HEK293 (cell line): ENCODE measurements at regions not wholly inside any gene's neighbourhood (a gene's known extent, or its start where the extent isn't known, plus 50 kb on each side); places are given as distances from the start of the nearest gene placed in this dataset.
A peak's percentile ranks its signal among the peaks of the same experiment; 100 is the strongest.

Experiments
- CTCF ChIA-PET: fragments of 350-600 bp; formaldehyde crosslinking; extraction: SDS; loops from one replicate; lab custom pipeline; 2021; ENCODE audit warnings: antibody characterized with exemption; lab: Yijun Ruan, JAX
- POLR2A ChIA-PET: fragments of 300-600 bp; formaldehyde crosslinking; extraction: SDS; loops from one replicate; lab custom pipeline; 2020; ENCODE audit warnings: antibody characterized with exemption, inconsistent platforms; lab: Yijun Ruan, JAX
- H3K27ac ChIP-seq: fragments of 200-500 bp; sonication (Bioruptor generic); 2 replicates; pipeline ENCODE4 v1.5.1; 2014; ENCODE audit warnings: low read depth, low read length, control low read depth, inconsistent platforms; ENCODE audit errors: extremely low read depth
- H3K36me3 ChIP-seq, 2 experiments: fragments of 200-500 bp in 1 of 2; sonication (Bioruptor generic) in 1 of 2; 1 replicate in 1 of 2; 2 replicates in 1 of 2; pipeline ENCODE4 v1.5.1; 2014 to 2017; ENCODE audit warnings: inconsistent platforms in 2 of 2, low read length in 2 of 2; ENCODE audit not compliant: control insufficient read depth in 2 of 2, insufficient read depth in 1 of 2
- H3K4me1 ChIP-seq: fragments of 200-500 bp; sonication (Bioruptor generic); 2 replicates; pipeline ENCODE4 v1.5.1; 2014; ENCODE audit warnings: mild to moderate bottlenecking, low read length, inconsistent platforms; ENCODE audit not compliant: control insufficient read depth, insufficient read depth
- H3K4me3 ChIP-seq: 2 replicates; pipeline ENCODE4 v1.5.1; 2011; ENCODE audit warnings: low read depth, mild to moderate bottlenecking, control low read depth, low read length, moderate library complexity
- H3K9me3 ChIP-seq: fragments of 200-500 bp; sonication (Bioruptor generic); 2 replicates; pipeline ENCODE4 v1.5.1; 2014; ENCODE audit warnings: low read depth, low read length, inconsistent platforms; ENCODE audit not compliant: control insufficient read depth, insufficient read depth
- GLIS1 ChIP-seq: fragments of 450-650 bp; formaldehyde crosslinking; IDR thresholded peaks from 2 replicates; pipeline ENCODE4 v1.5.1; 2016; ENCODE audit warnings: missing biosample characterization, missing genetic modification characterization
- ZBTB17 ChIP-seq: fragments of 450-650 bp; formaldehyde crosslinking; IDR thresholded peaks from 2 replicates; pipeline ENCODE4 v1.5.1; 2016; ENCODE audit warnings: missing biosample characterization, missing genetic modification characterization
- ZNF24 ChIP-seq: fragments of 450-650 bp; formaldehyde crosslinking; IDR thresholded peaks from 2 replicates; pipeline ENCODE4 v1.5.1; 2016; ENCODE audit warnings: missing biosample characterization, missing genetic modification characterization
- ZNF324 ChIP-seq: fragments of 450-650 bp; formaldehyde crosslinking; IDR thresholded peaks from 2 replicates; pipeline ENCODE4 v1.5.1; 2016; ENCODE audit warnings: missing biosample characterization, missing genetic modification characterization
- ZNF423 ChIP-seq: fragments of 450-650 bp; formaldehyde crosslinking; IDR thresholded peaks from 2 replicates; pipeline ENCODE4 v1.5.1; 2016; ENCODE audit warnings: missing biosample characterization, missing genetic modification characterization
- ZNF549 ChIP-seq: fragments of 450-650 bp; IDR thresholded peaks from 2 replicates; pipeline ENCODE4 v1.5.1; 2018; ENCODE audit warnings: missing biosample characterization, missing genetic modification characterization, mild to moderate bottlenecking, inconsistent platforms, moderate library complexity
- ZNF600 ChIP-seq: fragments of 450-650 bp; formaldehyde crosslinking; IDR thresholded peaks from 2 replicates; pipeline ENCODE4 v1.5.1; 2016; ENCODE audit warnings: missing biosample characterization, missing genetic modification characterization
- ZNF707 ChIP-seq: fragments of 450-650 bp; formaldehyde crosslinking; IDR thresholded peaks from 2 replicates; pipeline ENCODE4 v1.5.1; 2016; ENCODE audit warnings: missing biosample characterization, missing genetic modification characterization
- TF ChIP-seq, protein P1 (sequence below): fragments of 450-650 bp; formaldehyde crosslinking; IDR thresholded peaks from 2 replicates; pipeline ENCODE4 v1.5.1; 2016; ENCODE audit warnings: missing biosample characterization, missing genetic modification characterization
- TF ChIP-seq, protein P2 (sequence below): fragments of 450-650 bp; formaldehyde crosslinking; IDR thresholded peaks from 2 replicates; pipeline ENCODE4 v1.5.1; 2016; ENCODE audit warnings: missing biosample characterization, missing genetic modification characterization
- TF ChIP-seq, protein P3 (sequence below): fragments of 450-650 bp; formaldehyde crosslinking; IDR thresholded peaks from 2 replicates; pipeline ENCODE4 v1.5.1; 2016; ENCODE audit warnings: missing biosample characterization, missing genetic modification characterization
- TF ChIP-seq, protein P4 (sequence below): fragments of 450-650 bp; formaldehyde crosslinking; IDR thresholded peaks from 2 replicates; pipeline ENCODE4 v1.5.1; 2016; ENCODE audit warnings: missing biosample characterization, missing genetic modification characterization

DNA sequence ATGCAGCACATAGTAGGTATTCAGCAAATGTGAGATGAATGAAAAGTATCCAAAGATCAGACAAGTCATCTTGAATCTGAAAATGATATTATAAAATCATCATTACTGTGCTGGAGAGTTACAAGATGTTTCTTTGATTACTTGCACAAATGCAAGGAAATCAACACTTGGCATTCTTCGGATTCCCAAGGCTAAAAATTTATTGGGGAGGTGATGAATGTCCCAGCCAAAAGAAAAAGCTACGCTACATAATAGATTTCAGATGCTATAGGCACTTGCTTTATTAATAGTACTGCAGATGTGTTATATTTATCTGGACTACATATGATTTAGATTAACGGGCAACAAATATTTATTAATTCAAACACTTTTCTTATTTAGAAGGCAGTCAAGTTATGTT, 286.7 kb upstream of the TENM3 start (continued):
- TF ChIP-seq ZNF324 (no peak), ZNF24 (tag by site-specific recombination) (no peak)
- TF ChIP-seq, protein P1, sequence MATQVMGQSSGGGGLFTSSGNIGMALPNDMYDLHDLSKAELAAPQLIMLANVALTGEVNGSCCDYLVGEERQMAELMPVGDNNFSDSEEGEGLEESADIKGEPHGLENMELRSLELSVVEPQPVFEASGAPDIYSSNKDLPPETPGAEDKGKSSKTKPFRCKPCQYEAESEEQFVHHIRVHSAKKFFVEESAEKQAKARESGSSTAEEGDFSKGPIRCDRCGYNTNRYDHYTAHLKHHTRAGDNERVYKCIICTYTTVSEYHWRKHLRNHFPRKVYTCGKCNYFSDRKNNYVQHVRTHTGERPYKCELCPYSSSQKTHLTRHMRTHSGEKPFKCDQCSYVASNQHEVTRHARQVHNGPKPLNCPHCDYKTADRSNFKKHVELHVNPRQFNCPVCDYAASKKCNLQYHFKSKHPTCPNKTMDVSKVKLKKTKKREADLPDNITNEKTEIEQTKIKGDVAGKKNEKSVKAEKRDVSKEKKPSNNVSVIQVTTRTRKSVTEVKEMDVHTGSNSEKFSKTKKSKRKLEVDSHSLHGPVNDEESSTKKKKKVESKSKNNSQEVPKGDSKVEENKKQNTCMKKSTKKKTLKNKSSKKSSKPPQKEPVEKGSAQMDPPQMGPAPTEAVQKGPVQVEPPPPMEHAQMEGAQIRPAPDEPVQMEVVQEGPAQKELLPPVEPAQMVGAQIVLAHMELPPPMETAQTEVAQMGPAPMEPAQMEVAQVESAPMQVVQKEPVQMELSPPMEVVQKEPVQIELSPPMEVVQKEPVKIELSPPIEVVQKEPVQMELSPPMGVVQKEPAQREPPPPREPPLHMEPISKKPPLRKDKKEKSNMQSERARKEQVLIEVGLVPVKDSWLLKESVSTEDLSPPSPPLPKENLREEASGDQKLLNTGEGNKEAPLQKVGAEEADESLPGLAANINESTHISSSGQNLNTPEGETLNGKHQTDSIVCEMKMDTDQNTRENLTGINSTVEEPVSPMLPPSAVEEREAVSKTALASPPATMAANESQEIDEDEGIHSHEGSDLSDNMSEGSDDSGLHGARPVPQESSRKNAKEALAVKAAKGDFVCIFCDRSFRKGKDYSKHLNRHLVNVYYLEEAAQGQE, result no peak

DNA sequence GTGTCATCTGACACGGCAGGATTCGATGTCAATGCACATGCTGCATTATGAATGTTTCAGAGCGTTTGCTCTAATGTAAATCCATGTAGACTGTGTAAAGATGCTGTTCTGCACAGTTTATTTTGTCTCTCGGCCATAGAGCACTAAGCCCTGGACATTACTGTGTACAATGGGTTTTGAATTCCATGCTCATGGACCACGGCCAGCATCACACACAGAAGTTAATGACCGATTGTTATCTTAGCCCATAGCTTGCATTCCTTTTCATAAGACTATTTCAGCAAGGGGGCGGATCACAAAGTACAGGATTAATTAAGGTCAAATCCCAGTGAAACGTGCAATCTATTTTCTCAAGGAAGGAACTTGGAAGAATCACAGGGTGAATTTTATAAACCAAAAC, 286.1 kb upstream of the TENM3 start:
- ChIA-PET POLR2A (no interaction called here), CTCF (no interaction called here)
- H3K36me3 ChIP-seq, result no peaks in the 10 kb centered on the region
- TF ChIP-seq ZNF549 (tag by site-specific recombination) (no peak), ZNF600 (tag by site-specific recombination) (0 out of 2 replicates have a peak, but pooled peaks have one; percentile 32), GLIS1 (peak; percentile 46), ZBTB17 (tag by site-specific recombination) (peak; percentile 31; the same call in 1 of the 2 replicates)
- TF ChIP-seq, protein P2, sequence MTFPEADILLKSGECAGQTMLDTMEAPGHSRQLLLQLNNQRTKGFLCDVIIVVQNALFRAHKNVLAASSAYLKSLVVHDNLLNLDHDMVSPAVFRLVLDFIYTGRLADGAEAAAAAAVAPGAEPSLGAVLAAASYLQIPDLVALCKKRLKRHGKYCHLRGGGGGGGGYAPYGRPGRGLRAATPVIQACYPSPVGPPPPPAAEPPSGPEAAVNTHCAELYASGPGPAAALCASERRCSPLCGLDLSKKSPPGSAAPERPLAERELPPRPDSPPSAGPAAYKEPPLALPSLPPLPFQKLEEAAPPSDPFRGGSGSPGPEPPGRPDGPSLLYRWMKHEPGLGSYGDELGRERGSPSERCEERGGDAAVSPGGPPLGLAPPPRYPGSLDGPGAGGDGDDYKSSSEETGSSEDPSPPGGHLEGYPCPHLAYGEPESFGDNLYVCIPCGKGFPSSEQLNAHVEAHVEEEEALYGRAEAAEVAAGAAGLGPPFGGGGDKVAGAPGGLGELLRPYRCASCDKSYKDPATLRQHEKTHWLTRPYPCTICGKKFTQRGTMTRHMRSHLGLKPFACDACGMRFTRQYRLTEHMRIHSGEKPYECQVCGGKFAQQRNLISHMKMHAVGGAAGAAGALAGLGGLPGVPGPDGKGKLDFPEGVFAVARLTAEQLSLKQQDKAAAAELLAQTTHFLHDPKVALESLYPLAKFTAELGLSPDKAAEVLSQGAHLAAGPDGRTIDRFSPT (tag by site-specific recombination), result peak; percentile 29; the same call in 1 of the 2 replicates
- TF ChIP-seq, protein P3, sequence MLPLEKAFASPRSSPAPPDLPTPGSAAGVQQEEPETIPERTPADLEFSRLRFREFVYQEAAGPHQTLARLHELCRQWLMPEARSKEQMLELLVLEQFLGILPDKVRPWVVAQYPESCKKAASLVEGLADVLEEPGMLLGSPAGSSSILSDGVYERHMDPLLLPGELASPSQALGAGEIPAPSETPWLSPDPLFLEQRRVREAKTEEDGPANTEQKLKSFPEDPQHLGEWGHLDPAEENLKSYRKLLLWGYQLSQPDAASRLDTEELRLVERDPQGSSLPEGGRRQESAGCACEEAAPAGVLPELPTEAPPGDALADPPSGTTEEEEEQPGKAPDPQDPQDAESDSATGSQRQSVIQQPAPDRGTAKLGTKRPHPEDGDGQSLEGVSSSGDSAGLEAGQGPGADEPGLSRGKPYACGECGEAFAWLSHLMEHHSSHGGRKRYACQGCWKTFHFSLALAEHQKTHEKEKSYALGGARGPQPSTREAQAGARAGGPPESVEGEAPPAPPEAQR, result no peak
- no peaks in the 10 kb centered on the region for H3K9me3 ChIP-seq
- no peak overlapping the region for H3K27ac ChIP-seq
- H3K4me1 ChIP-seq, result peaks cover 2% of the 10 kb centered on the region; the same call in 1 of the 2 replicates
- no peak overlapping the region for H3K4me3 ChIP-seq

DNA sequence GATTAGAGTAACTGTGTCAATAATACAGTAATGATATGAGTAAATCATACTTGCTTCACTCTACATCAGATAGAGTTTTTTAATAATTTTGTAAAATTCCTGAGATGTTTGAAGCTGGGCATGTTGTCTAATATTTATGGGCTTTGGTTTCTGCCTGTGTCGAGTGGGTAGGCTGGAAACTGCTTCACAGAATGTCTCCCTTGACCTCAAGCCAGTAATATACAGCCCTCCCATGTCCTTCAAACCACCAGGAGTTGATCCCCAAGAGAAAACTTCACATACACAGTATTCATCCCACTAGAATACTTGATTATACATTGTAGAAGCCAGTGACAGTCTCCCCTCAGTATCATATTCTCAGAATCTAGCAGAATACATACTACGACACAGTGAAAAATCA, 284.8 kb upstream of the TENM3 start:
- CTCF ChIA-PET, result no interaction called here
- Histone ChIP-seq H3K9me3 (no peaks in the 10 kb centered on the region), H3K4me3 (no peak overlapping the region), H3K4me1 (peaks cover 2% of the 10 kb centered on the region; the same call in 1 of the 2 replicates), H3K36me3 (no peaks in the 10 kb centered on the region), H3K27ac (no peak overlapping the region)
- POLR2A ChIA-PET, result no interaction called here
- TF ChIP-seq ZNF707 (tag by site-specific recombination) (no peak), ZNF423 (tag by site-specific recombination) (no peak)
- TF ChIP-seq, protein P4, sequence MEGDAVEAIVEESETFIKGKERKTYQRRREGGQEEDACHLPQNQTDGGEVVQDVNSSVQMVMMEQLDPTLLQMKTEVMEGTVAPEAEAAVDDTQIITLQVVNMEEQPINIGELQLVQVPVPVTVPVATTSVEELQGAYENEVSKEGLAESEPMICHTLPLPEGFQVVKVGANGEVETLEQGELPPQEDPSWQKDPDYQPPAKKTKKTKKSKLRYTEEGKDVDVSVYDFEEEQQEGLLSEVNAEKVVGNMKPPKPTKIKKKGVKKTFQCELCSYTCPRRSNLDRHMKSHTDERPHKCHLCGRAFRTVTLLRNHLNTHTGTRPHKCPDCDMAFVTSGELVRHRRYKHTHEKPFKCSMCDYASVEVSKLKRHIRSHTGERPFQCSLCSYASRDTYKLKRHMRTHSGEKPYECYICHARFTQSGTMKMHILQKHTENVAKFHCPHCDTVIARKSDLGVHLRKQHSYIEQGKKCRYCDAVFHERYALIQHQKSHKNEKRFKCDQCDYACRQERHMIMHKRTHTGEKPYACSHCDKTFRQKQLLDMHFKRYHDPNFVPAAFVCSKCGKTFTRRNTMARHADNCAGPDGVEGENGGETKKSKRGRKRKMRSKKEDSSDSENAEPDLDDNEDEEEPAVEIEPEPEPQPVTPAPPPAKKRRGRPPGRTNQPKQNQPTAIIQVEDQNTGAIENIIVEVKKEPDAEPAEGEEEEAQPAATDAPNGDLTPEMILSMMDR (tag by site-specific recombination), result no peak
